ENCODE measurements at regions not wholly inside any gene's neighbourhood (a gene's known extent, or its start where the extent isn't known, plus 50 kb on each side); places are given as distances from the start of the nearest gene placed in this dataset.
"Not testable (repeated sequence)": the region's sequence is repeated elsewhere in the genome, so short reads cannot be mapped to it uniquely, and the experiment has no call there.

DNA sequence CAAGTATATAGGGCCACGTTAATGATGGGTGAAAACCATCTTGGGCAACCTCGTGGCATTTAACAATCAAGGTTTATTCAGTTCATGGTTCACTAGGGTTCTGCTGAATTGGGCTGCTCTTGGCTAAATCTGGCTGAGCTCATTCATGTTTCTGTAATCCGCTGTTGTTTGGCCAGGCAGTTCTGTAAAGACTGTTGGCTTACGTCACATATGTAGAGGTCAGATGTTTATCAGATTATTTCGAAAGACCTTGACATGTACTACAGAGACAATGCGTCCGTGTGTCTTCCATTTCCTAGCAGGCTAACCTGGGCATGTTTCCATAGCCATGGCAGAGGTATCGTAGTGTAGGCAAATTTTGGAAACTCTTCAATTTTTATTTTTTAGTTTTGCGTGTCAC lies 190.0 kb upstream of the ZWINT start:
- DNase-seq: no peak

DNA sequence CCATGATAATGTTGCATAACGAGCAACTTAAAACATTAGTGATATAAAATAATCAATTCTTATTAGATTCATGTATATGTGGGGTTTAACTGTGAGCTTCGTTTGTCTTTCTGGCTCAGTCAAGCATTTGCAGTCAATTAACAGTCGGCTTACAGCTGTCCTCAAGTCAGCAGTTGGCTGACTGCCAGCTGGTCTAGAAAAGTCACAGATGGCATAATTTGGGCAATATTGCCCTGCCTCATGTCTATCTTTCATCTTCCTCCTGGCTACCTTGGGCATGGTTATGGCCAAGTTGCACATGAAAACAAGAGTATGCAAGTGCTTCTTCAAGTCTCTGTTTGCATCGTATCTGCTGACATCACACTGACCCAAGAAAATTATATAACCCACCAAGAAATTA lies 186.1 kb upstream of the ZWINT start:
- no peak for DNase-seq

DNA sequence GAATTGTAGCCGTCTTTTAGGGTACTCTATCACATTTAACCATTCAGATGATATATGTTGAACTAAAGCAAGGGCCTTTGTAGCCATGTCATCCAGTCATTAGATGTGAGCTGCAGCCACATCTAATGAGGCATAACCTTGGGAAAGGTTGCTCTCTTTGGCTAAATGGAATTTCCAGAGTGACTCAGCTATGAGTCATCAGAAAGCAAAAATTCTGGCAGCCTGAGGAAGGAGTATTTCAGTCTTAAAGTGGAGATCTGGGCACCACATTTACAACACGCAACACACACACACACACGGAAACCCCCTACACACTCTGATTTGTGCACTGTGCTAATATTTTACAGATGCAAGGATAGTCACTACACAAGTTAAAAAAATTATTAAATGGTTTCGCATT lies 176.9 kb upstream of the ZWINT start:
- no peak for DNase-seq

DNA sequence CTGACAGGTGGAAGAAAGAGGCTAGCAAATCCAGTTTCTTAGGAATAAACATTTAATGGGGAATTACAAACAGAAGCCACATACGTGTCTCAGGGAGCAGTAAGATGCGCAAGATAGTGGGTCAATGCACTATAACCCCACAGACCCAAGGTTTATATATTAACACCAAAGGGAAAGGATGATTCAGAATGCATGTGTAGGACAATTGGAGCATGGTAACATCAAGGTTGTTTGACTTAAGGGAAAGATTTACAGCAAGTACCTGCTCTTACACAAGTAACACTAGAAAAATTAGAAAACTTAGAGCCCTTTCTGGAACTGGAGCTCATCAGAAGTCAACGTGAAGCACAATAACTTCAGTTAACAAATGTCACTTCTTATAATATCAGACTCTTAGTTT lies 161.1 kb upstream of the ZWINT start:
- DNase-seq: no peak

DNA sequence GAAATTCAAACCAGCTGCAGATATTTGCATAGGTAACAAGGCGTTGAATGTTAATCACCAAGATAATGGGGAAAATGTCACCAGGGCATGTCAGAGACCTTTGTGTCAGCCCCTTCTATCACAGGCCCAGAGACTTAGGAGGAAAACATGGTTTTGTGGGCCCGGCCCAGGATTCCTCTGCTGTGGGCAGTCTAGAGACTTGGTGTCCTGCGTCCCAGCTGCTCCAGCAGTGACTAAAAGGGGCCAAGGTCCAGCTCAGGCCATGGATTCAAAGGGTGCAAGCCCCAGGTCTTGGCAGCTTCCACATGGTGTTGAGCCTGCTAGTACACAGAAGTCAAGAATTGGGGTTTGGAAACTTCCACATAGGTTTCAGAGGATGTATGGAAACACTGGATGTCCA lies 147.5 kb upstream of the ZWINT start:
- no peak for DNase-seq

DNA sequence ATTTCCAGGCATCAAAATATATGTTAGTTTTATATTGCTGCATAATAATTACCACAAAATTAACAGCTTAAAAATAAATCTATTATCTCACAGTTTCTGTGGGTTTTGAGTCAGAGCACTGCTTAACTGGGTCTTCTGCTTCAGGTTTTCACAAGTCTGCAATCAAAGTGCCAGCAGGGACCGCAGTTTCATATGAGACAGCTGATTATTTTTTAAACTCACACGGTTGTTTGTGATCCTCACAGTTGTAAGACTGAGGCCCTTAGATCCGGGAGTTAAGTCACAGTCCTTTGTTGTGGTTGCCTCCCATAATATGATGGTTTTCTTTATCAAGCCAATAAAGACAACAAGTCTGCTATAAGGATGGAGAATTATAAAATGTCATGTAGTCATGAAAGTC lies 146.0 kb upstream of the ZWINT start:
- no peak for DNase-seq

DNA sequence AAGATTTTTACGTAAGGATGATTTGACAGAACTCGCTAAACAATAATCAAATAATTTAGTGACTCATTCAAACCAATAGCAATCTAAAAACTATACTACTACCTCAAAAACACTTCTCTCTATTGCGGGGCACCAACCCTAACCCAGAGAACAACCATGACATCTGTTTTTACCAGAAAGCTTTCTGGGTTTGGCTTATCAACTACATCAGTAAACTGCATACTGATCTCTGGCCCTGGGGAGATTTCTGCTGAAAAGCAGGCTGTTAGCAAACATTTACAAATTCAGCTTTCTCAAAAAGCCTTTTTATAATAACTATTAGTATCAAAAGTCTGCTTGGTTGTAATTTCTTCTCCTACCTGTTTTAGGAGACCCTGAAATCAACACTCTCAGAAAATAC lies 144.5 kb upstream of the ZWINT start:
- DNase-seq: no peak

DNA sequence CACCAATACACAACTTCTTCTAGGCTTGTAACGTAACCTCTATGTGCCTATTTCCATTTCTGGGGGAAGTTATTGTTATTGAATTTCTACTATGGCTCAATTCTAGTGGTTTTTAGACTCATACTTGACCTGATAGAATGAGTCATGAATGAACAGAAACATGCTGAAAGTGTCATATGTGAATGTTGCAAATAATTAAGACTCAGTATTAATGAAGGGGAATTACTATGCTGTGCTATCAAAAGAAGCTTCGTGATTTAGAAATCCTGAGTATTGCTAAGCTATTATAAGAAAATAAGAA lies 135.1 kb upstream of the ZWINT start:
- no peak for DNase-seq

DNA sequence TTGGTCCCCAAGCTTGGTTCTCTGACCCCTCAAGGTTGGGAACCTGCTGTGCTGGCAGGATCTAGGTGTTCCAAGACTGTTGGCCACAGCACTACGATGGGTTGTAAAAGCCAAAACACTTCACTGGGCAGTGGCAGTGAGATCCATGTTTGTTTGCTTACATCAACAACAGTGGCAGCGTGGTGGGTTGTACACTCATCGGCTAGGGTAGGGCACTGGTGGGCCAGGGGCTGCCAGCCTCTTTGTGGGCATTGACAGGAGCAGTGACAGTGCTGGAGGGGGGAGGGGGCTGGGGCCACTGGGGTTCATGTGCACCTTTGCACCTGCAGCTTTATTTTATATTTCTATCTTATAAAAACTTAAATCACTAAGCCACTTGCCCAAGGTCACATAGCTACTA lies 126.7 kb upstream of the ZWINT start:
- no peak for DNase-seq

DNA sequence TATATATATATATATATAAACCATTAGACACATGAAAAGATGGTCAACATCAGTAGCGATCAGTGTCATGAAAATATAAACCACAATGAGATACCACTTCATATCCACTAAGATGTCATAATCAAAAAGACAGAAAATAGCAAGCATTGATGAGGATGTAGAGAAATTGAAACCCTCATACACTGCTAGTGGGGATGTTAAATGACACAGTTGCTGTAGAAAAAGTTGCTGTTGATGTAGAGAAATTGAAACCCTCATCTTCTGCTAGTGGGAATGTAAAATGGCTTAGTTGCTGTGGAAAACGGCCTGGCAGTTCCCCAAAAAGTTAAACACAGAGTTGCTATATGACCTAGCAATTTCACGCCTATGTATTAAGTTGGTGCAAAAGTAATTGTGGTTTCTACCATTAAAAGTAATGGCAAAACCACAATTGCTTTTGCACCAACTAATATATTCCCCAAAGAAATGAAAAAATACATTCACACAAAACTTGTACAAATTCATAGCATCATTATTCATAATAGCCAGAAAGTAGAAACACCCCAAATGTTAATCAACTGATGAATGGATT lies 120.5 kb upstream of the ZWINT start:
- no peak for DNase-seq

DNA sequence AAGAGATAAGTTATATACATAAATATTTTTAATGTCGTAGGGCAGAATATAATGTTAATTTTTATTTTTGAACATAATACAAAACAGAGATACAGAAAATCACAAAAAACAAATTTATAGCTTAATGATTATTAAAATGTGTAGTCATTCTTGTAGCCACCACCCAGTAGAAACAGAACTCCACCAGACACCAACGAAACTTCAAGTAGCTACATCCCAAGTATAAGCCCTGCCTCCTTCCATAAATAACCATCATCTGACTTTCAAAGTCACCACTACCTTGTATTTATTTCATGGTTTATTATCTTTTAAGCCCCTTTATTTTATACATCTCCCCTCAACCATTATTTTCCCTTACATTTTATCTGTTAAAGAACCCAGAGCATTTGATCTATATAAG lies 111.9 kb upstream of the ZWINT start:
- no peak for DNase-seq

DNA sequence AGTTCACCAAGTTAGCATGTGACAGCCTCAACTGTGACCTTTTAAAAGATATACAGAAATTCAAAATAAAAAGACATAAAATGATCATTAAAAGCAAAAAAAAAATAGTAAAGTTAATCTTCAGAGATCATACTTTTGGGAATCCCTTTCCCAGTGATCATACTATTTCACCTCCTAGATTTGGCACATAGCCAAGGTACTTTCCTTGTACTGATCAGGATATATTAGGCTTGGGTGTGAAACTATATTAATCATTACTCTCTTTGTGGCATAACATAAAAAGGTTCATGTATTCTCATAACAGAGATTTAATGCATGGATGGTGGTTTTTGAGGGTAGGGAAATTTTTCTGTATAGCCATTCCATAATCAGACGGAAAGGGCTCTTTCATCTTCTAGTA lies 109.6 kb upstream of the ZWINT start:
- no peak for DNase-seq

DNA sequence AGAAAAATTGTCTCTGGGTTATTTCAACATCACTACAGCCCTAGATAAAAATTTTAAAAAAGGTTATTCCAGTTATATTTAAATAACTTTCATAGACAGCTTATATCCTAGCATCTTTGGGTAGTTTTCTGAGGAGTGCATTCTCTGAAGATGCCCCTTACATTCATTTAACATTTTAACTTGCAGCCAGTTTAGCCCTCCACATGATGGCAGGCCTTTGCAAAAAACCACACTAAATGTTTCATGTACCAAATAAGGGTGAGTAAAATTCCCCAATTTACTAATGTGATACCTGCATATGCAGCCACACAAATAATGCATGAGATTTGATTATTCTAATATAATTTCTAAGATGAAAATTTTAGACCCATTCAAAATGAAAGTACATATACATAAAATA lies 108.4 kb upstream of the ZWINT start:
- DNase-seq: no peak

DNA sequence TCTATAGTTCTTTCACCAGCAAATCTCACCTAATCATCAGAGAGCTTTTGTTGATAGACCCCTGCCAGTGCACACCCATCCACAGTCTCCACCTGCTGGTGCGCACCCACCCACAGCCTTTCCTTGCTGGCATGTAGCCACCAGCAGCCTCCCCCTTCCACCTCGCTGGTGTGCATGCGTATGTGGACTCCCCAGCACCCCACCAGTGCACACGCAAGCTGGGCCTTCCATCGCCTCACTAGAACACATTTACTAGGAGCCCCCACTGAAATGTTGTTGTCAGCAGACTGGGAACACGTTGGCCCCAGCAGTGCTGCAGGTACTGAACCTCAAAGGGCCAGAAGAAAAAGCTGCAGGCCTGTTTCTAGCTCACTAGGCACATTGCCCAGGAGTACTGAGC lies 104.9 kb upstream of the ZWINT start:
- no peak for DNase-seq

DNA sequence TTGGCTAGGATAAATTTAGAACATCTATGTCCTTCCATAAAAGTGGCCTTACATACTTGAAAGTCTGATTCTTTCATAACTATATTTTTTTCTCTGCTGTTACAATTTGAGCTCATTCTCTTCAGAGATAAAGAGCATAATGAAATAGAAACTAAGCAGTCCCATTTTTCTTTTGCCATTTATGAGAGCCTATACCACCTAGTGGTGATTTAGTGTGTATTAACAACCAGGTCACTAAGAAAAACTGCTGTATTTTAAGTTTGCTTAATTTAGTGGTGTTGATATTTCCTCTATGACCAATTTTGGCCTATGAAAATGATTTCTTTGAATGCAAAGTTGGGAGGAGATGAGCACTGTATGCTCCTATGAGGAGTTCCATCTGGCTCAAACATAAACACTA lies 88.7 kb upstream of the ZWINT start:
- no peak for DNase-seq

DNA sequence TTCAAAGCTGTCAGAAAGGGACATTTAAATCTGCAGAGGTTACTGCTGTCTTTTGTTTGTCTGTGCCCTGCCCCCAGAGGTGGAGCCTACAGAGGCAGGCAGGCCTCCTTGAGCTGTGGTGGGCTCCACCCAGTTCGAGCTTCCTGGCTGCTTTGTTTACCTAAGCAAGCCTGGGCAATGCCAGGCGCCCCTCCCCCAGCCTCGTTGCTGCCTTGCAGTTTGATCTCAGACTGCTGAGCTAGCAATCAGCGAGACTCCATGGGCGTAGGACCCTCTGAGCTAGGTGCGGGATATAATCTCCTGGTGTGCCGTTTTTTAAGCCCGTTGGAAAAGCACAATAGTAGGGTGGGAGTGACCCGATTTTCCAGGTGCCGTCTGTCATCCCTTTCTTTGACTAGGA lies 86.6 kb upstream of the ZWINT start:
- DNase-seq: not testable (repeated sequence)

DNA sequence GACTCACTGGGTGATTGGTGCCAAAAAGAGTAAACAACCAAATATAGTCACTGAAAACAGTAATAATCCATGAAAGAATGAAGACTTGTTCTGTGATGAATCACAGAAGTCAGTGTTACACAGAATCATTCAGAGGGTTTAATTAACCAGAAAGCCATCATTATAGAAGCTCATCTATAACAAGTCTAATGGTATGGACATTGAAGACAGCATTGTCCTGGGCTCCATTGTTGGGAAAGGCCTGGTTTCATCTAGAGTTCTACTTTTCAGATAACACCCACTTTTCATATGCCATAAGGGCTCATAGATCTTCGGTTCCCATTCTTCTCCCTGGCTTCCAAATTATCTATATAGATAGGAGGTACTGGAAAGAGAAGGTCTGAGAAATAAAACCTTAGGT lies 80.3 kb upstream of the ZWINT start:
- DNase-seq: not testable (repeated sequence)

Measured in hippocampal formation (tissue), 2 donors.